ENCODE measurements at regions not wholly inside any gene's neighbourhood (a gene's known extent, or its start where the extent isn't known, plus 50 kb on each side); places are given as distances from the start of the nearest gene placed in this dataset.

GRCh38 chr7:54014765-54015164 is 527.4 kb upstream of the VSTM2A start:
- no peak for TF ChIP-seq CTCF (IDR thresholded peaks at IDR 0.05; ENCODE audit: insufficient read depth, low read length, severe bottlenecking)
- no peaks in the 10 kb centered on the region for H3K36me3 ChIP-seq (ENCODE audit: control insufficient read depth, insufficient read depth, low read length)
- no peaks in the 10 kb centered on the region for H3K27me3 ChIP-seq (ENCODE audit: control insufficient read depth, insufficient read depth, low read length)
- FAIRE-seq (no peak), DNase-seq (ENCODE audit: low read depth) (no peak)
- H3K4me3 ChIP-seq (ENCODE audit: low read depth, low read length), result no peak overlapping the region

DNA sequence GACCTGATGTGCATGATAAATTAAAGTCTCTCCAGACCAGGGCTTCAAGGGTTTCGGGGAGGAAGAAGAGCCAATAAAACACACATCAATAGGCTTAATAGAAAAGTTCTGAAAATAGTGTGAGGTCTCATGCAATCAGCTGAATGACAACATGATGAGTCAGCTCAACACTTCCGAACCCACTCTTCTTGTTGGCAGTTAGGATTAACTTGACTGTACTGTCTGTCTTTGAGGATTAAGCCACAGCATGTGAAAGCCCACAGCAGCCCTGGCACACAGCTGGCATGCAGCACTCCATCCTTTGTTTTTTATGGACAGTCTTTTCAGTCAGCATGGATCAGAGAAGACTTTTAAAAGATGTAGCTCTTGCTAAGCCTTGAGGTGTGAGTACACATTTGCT is 526.9 kb upstream of the VSTM2A start:
- Histone ChIP-seq H3K4me3 (ENCODE audit: low read depth, low read length) (no peak overlapping the region), H3K36me3 (ENCODE audit: control insufficient read depth, insufficient read depth, low read length) (no peaks in the 10 kb centered on the region), H3K27me3 (ENCODE audit: control insufficient read depth, insufficient read depth, low read length) (no peaks in the 10 kb centered on the region)
- TF ChIP-seq CTCF (IDR thresholded peaks at IDR 0.05; ENCODE audit: insufficient read depth, low read length, severe bottlenecking), result no peak
- DNase-seq (ENCODE audit: low read depth) (peak; percentile 45), FAIRE-seq (no peak)

DNA sequence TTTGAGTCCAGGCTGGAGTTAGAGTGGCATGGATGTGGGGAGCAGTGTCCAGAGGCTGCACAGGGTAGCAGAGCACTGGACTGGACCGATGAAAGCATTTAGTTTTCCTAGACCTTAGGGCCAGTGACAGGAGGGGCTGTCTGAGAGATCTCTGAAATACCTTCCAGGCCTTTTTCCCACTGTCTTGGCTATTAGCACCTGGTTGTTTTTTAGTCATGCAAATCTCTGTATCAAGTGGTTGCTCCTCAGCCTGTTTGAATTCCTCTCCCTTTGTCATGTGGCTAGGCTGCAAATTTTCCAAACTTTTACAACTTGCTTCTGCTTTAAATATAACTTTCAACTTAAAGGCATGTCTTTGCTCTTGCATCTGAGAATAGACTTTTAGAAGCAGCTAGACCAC is 504.3 kb upstream of the VSTM2A start:
- H3K36me3 ChIP-seq (ENCODE audit: control insufficient read depth, insufficient read depth, low read length), result no peaks in the 10 kb centered on the region
- no peaks in the 10 kb centered on the region for H3K27me3 ChIP-seq (ENCODE audit: control insufficient read depth, insufficient read depth, low read length)
- FAIRE-seq (no peak), DNase-seq (ENCODE audit: low read depth) (no peak)
- no peak for TF ChIP-seq CTCF (IDR thresholded peaks at IDR 0.05; ENCODE audit: insufficient read depth, low read length, severe bottlenecking)
- H3K4me3 ChIP-seq (ENCODE audit: low read depth, low read length), result no peak overlapping the region

GRCh38 chr7:54060643-54061042 is 481.5 kb upstream of the VSTM2A start:
- no peak overlapping the region for H3K4me3 ChIP-seq (ENCODE audit: low read depth, low read length)
- FAIRE-seq (no peak), DNase-seq (ENCODE audit: low read depth) (no peak)
- no peak for TF ChIP-seq CTCF (IDR thresholded peaks at IDR 0.05; ENCODE audit: insufficient read depth, low read length, severe bottlenecking)
- no peaks in the 10 kb centered on the region for H3K36me3 ChIP-seq (ENCODE audit: control insufficient read depth, insufficient read depth, low read length)
- H3K27me3 ChIP-seq (ENCODE audit: control insufficient read depth, insufficient read depth, low read length), result no peaks in the 10 kb centered on the region

DNA sequence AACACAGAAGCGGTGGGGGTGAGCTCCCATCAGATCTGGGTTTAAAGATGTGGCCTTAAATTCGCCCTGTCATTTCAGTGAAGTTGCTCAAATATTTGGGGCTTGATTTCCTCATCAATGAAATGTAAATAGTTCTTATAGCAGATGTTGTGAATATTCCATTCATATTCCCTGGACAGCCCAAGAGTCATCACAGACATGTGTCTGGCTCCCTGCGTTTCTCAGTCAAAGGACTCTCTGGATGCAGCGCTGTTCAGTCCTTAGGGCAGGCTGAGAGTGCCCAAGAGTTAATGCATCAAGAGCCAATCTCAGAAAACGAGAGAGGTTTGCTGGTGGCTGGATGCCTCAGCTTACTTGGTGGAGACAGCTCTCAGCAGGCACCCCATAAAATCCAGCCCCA is 475.5 kb upstream of the VSTM2A start:
- Histone ChIP-seq H3K4me3 (ENCODE audit: low read depth, low read length) (no peak overlapping the region), H3K27me3 (ENCODE audit: control insufficient read depth, insufficient read depth, low read length) (no peaks in the 10 kb centered on the region), H3K36me3 (ENCODE audit: control insufficient read depth, insufficient read depth, low read length) (no peaks in the 10 kb centered on the region)
- DNase-seq (ENCODE audit: low read depth) (no peak), FAIRE-seq (no peak)
- TF ChIP-seq CTCF (IDR thresholded peaks at IDR 0.05; ENCODE audit: insufficient read depth, low read length, severe bottlenecking), result no peak

GRCh38 chr7:54069843-54070242 is 472.3 kb upstream of the VSTM2A start:
- no peaks in the 10 kb centered on the region for H3K36me3 ChIP-seq (ENCODE audit: control insufficient read depth, insufficient read depth, low read length)
- DNase-seq (ENCODE audit: low read depth), result no peak
- no peak for TF ChIP-seq CTCF (IDR thresholded peaks at IDR 0.05; ENCODE audit: insufficient read depth, low read length, severe bottlenecking)
- H3K4me3 ChIP-seq (ENCODE audit: low read depth, low read length), result no peak overlapping the region
- FAIRE-seq, result no peak
- H3K27me3 ChIP-seq (ENCODE audit: control insufficient read depth, insufficient read depth, low read length), result no peaks in the 10 kb centered on the region

Measured in bronchial epithelial cell (primary cell).